HL-60 (cell line): ENCODE measurements at regions not wholly inside any gene's neighbourhood (a gene's known extent, or its start where the extent isn't known, plus 50 kb on each side); places are given as distances from the start of the nearest gene placed in this dataset.

Experiments used
- DNase-seq, 2 experiments: peaks; one replicate each; pipeline ENCODE4 v3.0.0-alpha.2; 2010 to 2020; ENCODE audit warnings: low read depth in 1 of 2, low spot score in 1 of 2
- H3K27ac ChIP-seq: fragments of 250-450 bp; sonication (Bioruptor Pico); replicated peaks from 2 replicates; pipeline ENCODE4 v1.5.1; 2020; ENCODE audit warnings: mild to moderate bottlenecking, moderate library complexity
- H3K27me3 ChIP-seq: fragments of 250-450 bp; sonication (Bioruptor Pico); 2 replicates; pipeline ENCODE4 v1.5.1; 2021; ENCODE audit warnings: mild to moderate bottlenecking, moderate library complexity; ENCODE audit not compliant: insufficient read depth, poor library complexity, severe bottlenecking
- H3K4me3 ChIP-seq: replicated peaks from 2 replicates; pipeline ENCODE4 v1.5.1; 2011; ENCODE audit warnings: mild to moderate bottlenecking, control low read depth, low read length; ENCODE audit not compliant: insufficient read depth
- CTCF ChIP-seq: IDR thresholded peaks from one replicate; pipeline ENCODE4 v1.5.1; 2011; ENCODE audit warnings: low read length, control low read depth, inconsistent platforms; ENCODE audit not compliant: insufficient read depth
- GABPA ChIP-seq: IDR thresholded peaks from 2 replicates; pipeline ENCODE4 v1.6.1; 2012; ENCODE audit warnings: low read depth
- POLR2AphosphoS5 ChIP-seq: IDR thresholded peaks from 2 replicates; pipeline ENCODE4 v1.6.1; 2012; ENCODE audit warnings: low read depth
- SPI1 ChIP-seq: IDR thresholded peaks from 2 replicates; pipeline ENCODE4 v1.6.1; 2012; ENCODE audit warnings: low read depth, mild to moderate bottlenecking, borderline replicate concordance
- TF ChIP-seq, protein P1 (sequence below): IDR thresholded peaks from 2 replicates; pipeline ENCODE4 v1.6.1; 2012; ENCODE audit warnings: low read depth; ENCODE audit not compliant: insufficient replicate concordance

DNA sequence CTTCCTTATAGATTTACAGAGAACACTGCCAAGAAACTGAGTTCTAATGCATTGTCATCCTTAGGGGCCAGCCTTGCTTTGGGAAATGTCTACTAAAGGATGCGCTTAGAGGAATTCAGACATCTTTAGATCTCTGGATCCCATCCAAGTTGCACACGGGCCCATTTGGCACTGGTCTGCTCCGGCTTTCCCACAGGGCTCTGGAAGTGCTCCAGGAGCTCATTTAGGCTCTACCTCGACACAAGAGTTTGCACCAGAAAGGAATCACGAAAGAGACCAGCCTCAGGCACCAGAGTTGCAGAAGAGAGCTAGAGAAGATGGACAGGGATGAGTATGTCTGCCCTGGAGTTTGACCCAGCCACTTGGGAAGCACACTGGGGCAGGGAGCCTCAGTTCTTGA lies 150.1 kb upstream of the TMEM72 start:
- H3K4me3 ChIP-seq = no peak overlapping the region
- DNase-seq = no peak
- TF ChIP-seq, protein P1, sequence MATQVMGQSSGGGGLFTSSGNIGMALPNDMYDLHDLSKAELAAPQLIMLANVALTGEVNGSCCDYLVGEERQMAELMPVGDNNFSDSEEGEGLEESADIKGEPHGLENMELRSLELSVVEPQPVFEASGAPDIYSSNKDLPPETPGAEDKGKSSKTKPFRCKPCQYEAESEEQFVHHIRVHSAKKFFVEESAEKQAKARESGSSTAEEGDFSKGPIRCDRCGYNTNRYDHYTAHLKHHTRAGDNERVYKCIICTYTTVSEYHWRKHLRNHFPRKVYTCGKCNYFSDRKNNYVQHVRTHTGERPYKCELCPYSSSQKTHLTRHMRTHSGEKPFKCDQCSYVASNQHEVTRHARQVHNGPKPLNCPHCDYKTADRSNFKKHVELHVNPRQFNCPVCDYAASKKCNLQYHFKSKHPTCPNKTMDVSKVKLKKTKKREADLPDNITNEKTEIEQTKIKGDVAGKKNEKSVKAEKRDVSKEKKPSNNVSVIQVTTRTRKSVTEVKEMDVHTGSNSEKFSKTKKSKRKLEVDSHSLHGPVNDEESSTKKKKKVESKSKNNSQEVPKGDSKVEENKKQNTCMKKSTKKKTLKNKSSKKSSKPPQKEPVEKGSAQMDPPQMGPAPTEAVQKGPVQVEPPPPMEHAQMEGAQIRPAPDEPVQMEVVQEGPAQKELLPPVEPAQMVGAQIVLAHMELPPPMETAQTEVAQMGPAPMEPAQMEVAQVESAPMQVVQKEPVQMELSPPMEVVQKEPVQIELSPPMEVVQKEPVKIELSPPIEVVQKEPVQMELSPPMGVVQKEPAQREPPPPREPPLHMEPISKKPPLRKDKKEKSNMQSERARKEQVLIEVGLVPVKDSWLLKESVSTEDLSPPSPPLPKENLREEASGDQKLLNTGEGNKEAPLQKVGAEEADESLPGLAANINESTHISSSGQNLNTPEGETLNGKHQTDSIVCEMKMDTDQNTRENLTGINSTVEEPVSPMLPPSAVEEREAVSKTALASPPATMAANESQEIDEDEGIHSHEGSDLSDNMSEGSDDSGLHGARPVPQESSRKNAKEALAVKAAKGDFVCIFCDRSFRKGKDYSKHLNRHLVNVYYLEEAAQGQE = no peak
- TF ChIP-seq GABPA (no peak), SPI1 (no peak), CTCF (no peak), POLR2AphosphoS5 (no peak)
- no peaks in the 10 kb centered on the region for H3K27me3 ChIP-seq
- H3K27ac ChIP-seq = no peak overlapping the region

GRCh38 chr10:44763331-44763730 lies 147.8 kb upstream of the TMEM72 start:
- no peak overlapping the region for H3K4me3 ChIP-seq
- TF ChIP-seq GABPA = no peak
- H3K27ac ChIP-seq = no peak overlapping the region
- no peaks in the 10 kb centered on the region for H3K27me3 ChIP-seq
- no peak for DNase-seq

- no peak for DNase-seq
- Histone ChIP-seq H3K4me3 (no peak overlapping the region), H3K27ac (no peak overlapping the region), H3K27me3 (no peaks in the 10 kb centered on the region)
- no peak for TF ChIP-seq SPI1
- no peak for TF ChIP-seq GABPA
- TF ChIP-seq POLR2AphosphoS5 = no peak
- TF ChIP-seq, protein P1 = no peak
- TF ChIP-seq CTCF = no peak
Observed at GRCh38 chr10:44765299-44765698, 145.8 kb upstream of the TMEM72 start.

DNA sequence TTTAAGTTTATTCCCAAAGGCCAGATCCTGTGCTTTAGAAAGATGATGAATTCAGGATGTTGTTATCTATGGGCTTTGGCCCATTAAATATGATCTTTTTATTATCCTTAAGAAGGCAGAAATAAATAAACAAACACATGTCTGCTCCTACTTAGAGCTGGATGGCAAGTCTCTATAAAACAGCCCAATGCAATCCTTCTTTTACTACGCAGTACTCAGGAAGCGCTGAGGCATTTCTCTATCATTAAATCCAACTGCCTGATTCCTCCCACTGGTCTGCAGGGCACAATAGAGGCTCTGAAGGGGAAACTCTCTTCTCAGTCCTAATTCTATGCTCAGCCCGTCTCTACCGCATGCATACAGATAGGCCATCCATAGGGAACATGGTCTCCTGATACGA lies 144.5 kb upstream of the TMEM72 start:
- TF ChIP-seq CTCF = no peak
- TF ChIP-seq SPI1 = no peak
- TF ChIP-seq GABPA = no peak
- TF ChIP-seq POLR2AphosphoS5 = no peak
- H3K4me3 ChIP-seq = no peak overlapping the region
- H3K27me3 ChIP-seq = no peaks in the 10 kb centered on the region
- DNase-seq = no peak
- no peak overlapping the region for H3K27ac ChIP-seq
